AG08395 (cell line): ENCODE measurements at regions not wholly inside any gene's neighbourhood (a gene's known extent, or its start where the extent isn't known, plus 50 kb on each side); places are given as distances from the start of the nearest gene placed in this dataset.

Experiments used
- DNase-seq: peaks from one replicate; pipeline ENCODE4 v3.0.0; 2012; ENCODE audit warnings: mixed read lengths, low spot score

DNA sequence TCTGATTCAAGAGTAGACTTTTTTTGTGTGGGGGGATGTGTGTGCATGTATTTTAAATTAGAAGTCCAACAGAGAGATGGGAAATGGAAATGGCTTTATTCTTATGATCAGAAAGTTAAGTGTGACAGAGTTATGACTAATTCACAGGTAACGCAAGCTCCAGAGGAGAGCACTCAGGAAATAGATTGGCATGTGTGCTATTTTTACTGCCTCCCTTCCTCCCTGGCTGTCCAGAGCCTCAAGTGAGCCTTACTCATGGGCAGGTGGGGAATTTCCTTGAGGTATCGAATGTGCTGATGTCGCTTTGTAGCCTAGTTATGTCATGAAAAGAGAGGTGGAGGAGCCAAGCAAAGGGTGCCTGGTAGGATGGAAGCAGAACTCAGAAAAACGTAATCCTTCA lies 70.3 kb upstream of the BDNF start:
- no peak for DNase-seq

GRCh38 chr11:27763736-27764135 lies 63.5 kb upstream of the BDNF start:
- DNase-seq: no peak

DNA sequence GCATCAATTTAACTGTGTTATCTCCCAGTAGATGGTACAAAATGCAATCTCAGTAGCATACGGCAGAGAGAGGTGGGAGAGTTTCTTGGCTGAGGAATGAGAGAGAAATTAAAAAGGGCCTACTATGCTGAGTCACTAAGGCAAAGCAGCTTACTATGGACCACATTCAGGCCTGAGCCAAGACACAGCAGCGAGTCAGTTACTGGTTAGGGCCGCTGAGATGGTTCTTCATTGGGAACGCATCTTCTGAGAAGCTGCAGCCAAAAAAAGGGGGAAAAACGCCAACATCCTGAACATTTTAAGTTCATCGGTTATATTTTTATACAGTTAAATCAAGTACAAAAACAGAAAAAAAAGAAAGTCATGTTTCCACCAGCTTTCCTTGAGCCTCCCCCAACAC lies 61.1 kb upstream of the BDNF start:
- no peak for DNase-seq

- peak; percentile 65 for DNase-seq
Measured at GRCh38 chr11:27757953-27758352, 57.7 kb upstream of the BDNF start.

- peak; percentile 25 for DNase-seq
Measured at GRCh38 chr11:27754035-27755017, 54.1 kb upstream of the BDNF start.
